CD4-positive, alpha-beta T cell (primary cell): ENCODE measurements at regions not wholly inside any gene's neighbourhood (a gene's known extent, or its start where the extent isn't known, plus 50 kb on each side); places are given as distances from the start of the nearest gene placed in this dataset.

ENCODE experiments used
- ATAC-seq: fragments of 200-7000 bp; cut with Tn5 transposase; one replicate; pipeline ENCODE4 v1.10.0; 2022; ENCODE audit warnings: mild to moderate bottlenecking; ENCODE audit not compliant: poor library complexity
- CTCF ChIA-PET: fragments of 350-600 bp; sonication (Branson Sonifier 250); formaldehyde crosslinking; loops from one replicate; lab custom pipeline; 2021; ENCODE audit warnings: antibody characterized with exemption, inconsistent platforms; lab: Charles Lee
- POLR2A ChIA-PET: fragments of 350-600 bp; sonication (Branson Sonifier 250); formaldehyde crosslinking; loops from one replicate; lab custom pipeline; 2021; ENCODE audit warnings: antibody characterized with exemption, inconsistent platforms; lab: Charles Lee
- DNase-seq, 14 experiments: peaks; one replicate each; pipeline ENCODE4 v3.0.0-alpha.2; 2013 to 2020; ENCODE audit warnings: mixed read lengths in 2 of 14
- H3K27ac ChIP-seq, 2 donors: one replicate each; pipeline versions ENCODE4 v1.5.1 to v1.7.0; 2013; ENCODE audit warnings: low read length in 2 of 2, low read depth in 1 of 2, mild to moderate bottlenecking in 1 of 2
- H3K27me3 ChIP-seq, 2 experiments: 1 replicate in 1 of 2; 2 replicates in 1 of 2; pipeline versions ENCODE4 v1.6.1 to v1.7.0; 2013; ENCODE audit warnings: low read length in 2 of 2, control low read depth in 1 of 2, mild to moderate bottlenecking in 1 of 2, moderate library complexity in 1 of 2; ENCODE audit not compliant: insufficient read depth in 2 of 2, control insufficient read depth in 1 of 2
- H3K36me3 ChIP-seq: one replicate; pipeline ENCODE4 v1.6.1; 2013; ENCODE audit warnings: low read length, control low read depth; ENCODE audit not compliant: insufficient read depth
- H3K4me1 ChIP-seq: one replicate; pipeline ENCODE4 v1.6.1; 2013; ENCODE audit warnings: low read length, control low read depth; ENCODE audit not compliant: insufficient read depth
- H3K4me3 ChIP-seq: one replicate; pipeline ENCODE4 v1.5.1; 2013; ENCODE audit warnings: mild to moderate bottlenecking, low read length, moderate library complexity
- H3K9me3 ChIP-seq, 2 experiments: 1 replicate in 1 of 2; 2 replicates in 1 of 2; pipeline versions ENCODE4 v1.6.1 to v1.7.0; 2013; ENCODE audit warnings: low read length in 2 of 2, mild to moderate bottlenecking in 2 of 2, control low read depth in 1 of 2, moderate library complexity in 1 of 2; ENCODE audit not compliant: control insufficient read depth in 1 of 2, insufficient read depth in 1 of 2
- H3K27ac Mint-ChIP-seq: one replicate; pipeline ENCODE4 v1.8.0; 2020; ENCODE audit warnings: mixed read lengths
- H3K27me3 Mint-ChIP-seq: one replicate; pipeline ENCODE4 v1.8.0; 2021; ENCODE audit warnings: mixed read lengths
- H3K36me3 Mint-ChIP-seq: one replicate; pipeline ENCODE4 v1.8.0; 2021; ENCODE audit warnings: low read depth, mixed read lengths
- H3K4me1 Mint-ChIP-seq: one replicate; pipeline ENCODE4 v1.8.0; 2021; ENCODE audit warnings: low read depth, mixed read lengths
- H3K4me3 Mint-ChIP-seq: one replicate; pipeline ENCODE4 v1.8.0; 2020; ENCODE audit warnings: mild to moderate bottlenecking, mixed read lengths
- H3K9me3 Mint-ChIP-seq: one replicate; pipeline ENCODE4 v1.8.0; 2020; ENCODE audit warnings: mixed read lengths
- CTCF ChIP-seq: fragments of 200-600 bp; IDR thresholded peaks from one replicate; pipeline ENCODE4 v1.8.0; 2022; ENCODE audit warnings: antibody characterized with exemption, mild to moderate bottlenecking
- intact Hi-C, 2 experiments: fragments of 100-400 bp; cut with DNase I in 1 of 2; cut with micrococcal nuclease in 1 of 2; formaldehyde crosslinking; loops; one replicate each; pipeline versions ENCODE4 v1.15.1 to v1.9.0; 2023 to 2025; cut with DNase I, micrococcal nuclease

- TF ChIP-seq CTCF: no peak
- ChIA-PET POLR2A (no interaction called here), CTCF (no interaction called here)
- Histone ChIP-seq H3K27me3 (peaks cover 0 to 6% of the 10 kb centered on the region in 2 experiments), H3K4me3 (no peak overlapping the region), H3K27ac (no peak overlapping the region), H3K4me1 (no peaks in the 10 kb centered on the region), H3K36me3 (no peaks in the 10 kb centered on the region), H3K9me3 (peaks cover 0 to 10% of the 10 kb centered on the region in 2 experiments)
- no peaks in the 10 kb centered on the region for H3K4me1 Mint-ChIP-seq
- H3K9me3 Mint-ChIP-seq: no peaks in the 10 kb centered on the region
- H3K27me3 Mint-ChIP-seq: peaks cover 51% of the 10 kb centered on the region
- ATAC-seq (no peak), DNase-seq (no peak)
- no peaks in the 10 kb centered on the region for H3K36me3 Mint-ChIP-seq
- H3K27ac Mint-ChIP-seq: no peak overlapping the region
- H3K4me3 Mint-ChIP-seq: no peak overlapping the region
- intact Hi-C loops: no loop called here
Measured at GRCh38 chr16:86218479-86219170, 291.7 kb upstream of the FOXF1 start.

- DNase-seq: no peak
- ChIA-PET POLR2A (no interaction called here), CTCF (no interaction called here)
- ATAC-seq: no peak
- Histone ChIP-seq H3K27me3 (peaks cover 2 to 13% of the 10 kb centered on the region in 2 experiments), H3K9me3 (peaks cover 0 to 7% of the 10 kb centered on the region in 2 experiments), H3K4me1 (no peaks in the 10 kb centered on the region), H3K27ac (no peak overlapping the region), H3K4me3 (no peak overlapping the region), H3K36me3 (no peaks in the 10 kb centered on the region)
- no peak for TF ChIP-seq CTCF
- peaks cover 46% of the 10 kb centered on the region for H3K27me3 Mint-ChIP-seq
- H3K27ac Mint-ChIP-seq: no peak overlapping the region
- H3K9me3 Mint-ChIP-seq: no peaks in the 10 kb centered on the region
- no peak overlapping the region for H3K4me3 Mint-ChIP-seq
- H3K36me3 Mint-ChIP-seq: no peaks in the 10 kb centered on the region
- H3K4me1 Mint-ChIP-seq: no peaks in the 10 kb centered on the region
- intact Hi-C loops: no loop called here
Measured at GRCh38 chr16:86219655-86220445, 290.5 kb upstream of the FOXF1 start.

GRCh38 chr16:86220561-86220960, 289.8 kb upstream of the FOXF1 start:
- intact Hi-C loops: no loop called here
- Mint-ChIP-seq H3K27me3 (peaks cover 39% of the 10 kb centered on the region), H3K9me3 (no peaks in the 10 kb centered on the region), H3K4me3 (no peak overlapping the region), H3K4me1 (no peaks in the 10 kb centered on the region), H3K27ac (no peak overlapping the region), H3K36me3 (no peaks in the 10 kb centered on the region)
- H3K9me3 ChIP-seq: peaks cover 0 to 7% of the 10 kb centered on the region in 2 experiments
- ChIA-PET CTCF (no interaction called here), POLR2A (no interaction called here)
- DNase-seq (no peak), ATAC-seq (no peak)
- no peaks in the 10 kb centered on the region for H3K4me1 ChIP-seq
- TF ChIP-seq CTCF: no peak
- no peak overlapping the region for H3K27ac ChIP-seq
- H3K27me3 ChIP-seq: peaks cover 5 to 14% of the 10 kb centered on the region in 2 experiments
- H3K36me3 ChIP-seq: no peaks in the 10 kb centered on the region
- no peak overlapping the region for H3K4me3 ChIP-seq
